AG10803 (cell line): ENCODE measurements at regions not wholly inside any gene's neighbourhood (a gene's known extent, or its start where the extent isn't known, plus 50 kb on each side); places are given as distances from the start of the nearest gene placed in this dataset.

Source experiments
- DNase-seq: peaks from one replicate; pipeline ENCODE4 v3.0.0; 2010; ENCODE audit warnings: low read depth
- H3K4me3 ChIP-seq: 2 replicates; pipeline ENCODE4 v1.5.1; 2011; ENCODE audit warnings: mild to moderate bottlenecking, low read length, control low read depth
- CTCF ChIP-seq: conservative IDR thresholded peaks from 2 replicates; pipeline ENCODE4 v1.5.1; 2011; ENCODE audit warnings: mild to moderate bottlenecking, low read length, control low read depth, inconsistent platforms

GRCh38 chr5:166768536-166768935, 1522.9 kb upstream of the WWC1 start:
- H3K4me3 ChIP-seq = no peak overlapping the region
- no peak for DNase-seq
- TF ChIP-seq CTCF = no peak

- no peak for TF ChIP-seq CTCF
- DNase-seq = no peak
- H3K4me3 ChIP-seq = no peak overlapping the region
Observed at GRCh38 chr5:166772770-166773169, 1518.7 kb upstream of the WWC1 start.

GRCh38 chr5:166781737-166782136, 1509.7 kb upstream of the WWC1 start:
- no peak for DNase-seq
- TF ChIP-seq CTCF = no peak
- no peak overlapping the region for H3K4me3 ChIP-seq

- no peak for DNase-seq
- no peak overlapping the region for H3K4me3 ChIP-seq
- TF ChIP-seq CTCF = no peak
Observed at GRCh38 chr5:166784545-166785078, 1506.8 kb upstream of the WWC1 start.

- DNase-seq = no peak
- no peak for TF ChIP-seq CTCF
- no peak overlapping the region for H3K4me3 ChIP-seq
Observed at GRCh38 chr5:166786178-166786577, 1505.3 kb upstream of the WWC1 start.

- DNase-seq = no peak
- TF ChIP-seq CTCF = no peak
- no peak overlapping the region for H3K4me3 ChIP-seq
Observed at GRCh38 chr5:166786889-166787288, 1504.6 kb upstream of the WWC1 start.

GRCh38 chr5:166788050-166788449, 1503.4 kb upstream of the WWC1 start:
- DNase-seq = no peak
- TF ChIP-seq CTCF = no peak

More at GRCh38 chr5:166788050-166788449, 1503.4 kb upstream of the WWC1 start:
- H3K4me3 ChIP-seq = no peak overlapping the region
